IMR-90 (cell line): ENCODE measurements at regions not wholly inside any gene's neighbourhood (a gene's known extent, or its start where the extent isn't known, plus 50 kb on each side); places are given as distances from the start of the nearest gene placed in this dataset.

Source experiments
- ATAC-seq: fragments of 200-7000 bp; cut with Tn5 transposase; 2 replicates; pipeline ENCODE4 v1.9.1; 2020; ENCODE audit warnings: low read depth, mild to moderate bottlenecking, moderate library complexity
- BruUV-seq: library from RNA; stranded (reverse); fragments of 400-500 nt; replicated peaks from 2 replicates; lab custom pipeline; 2021; lab: Mats Ljungman, UMichigan
- CTCF ChIA-PET: fragments of 300-600 bp; formaldehyde crosslinking; extraction: SDS; loops from one replicate; lab custom pipeline; 2021; ENCODE audit warnings: antibody characterized with exemption; lab: Yijun Ruan, JAX
- POLR2A ChIA-PET: fragments of 300-600 bp; sonication (Branson Sonifier 250); formaldehyde crosslinking; loops from one replicate; lab custom pipeline; 2022; ENCODE audit warnings: antibody characterized with exemption; ENCODE audit not compliant: unreplicated experiment; lab: Charles Lee
- DNase-seq: peaks from one replicate; pipeline ENCODE4 v3.0.0; 2013
- H2AFZ ChIP-seq: replicated peaks from 2 replicates; pipeline ENCODE3; 2013; ENCODE audit warnings: low read length, mild to moderate bottlenecking; ENCODE audit not compliant: poor library complexity
- H2AK5ac ChIP-seq: 2 replicates; pipeline ENCODE4 v1.6.1; 2013; ENCODE audit warnings: low read depth, low read length, inconsistent platforms
- H2AK9ac ChIP-seq: replicated peaks from 2 replicates; pipeline ENCODE3; 2013; ENCODE audit warnings: mild to moderate bottlenecking, low read depth, low read length, moderate library complexity; ENCODE audit not compliant: poor library complexity
- H2BK120ac ChIP-seq: 2 replicates; pipeline ENCODE4 v1.6.1; 2013; ENCODE audit warnings: low read depth, low read length, inconsistent platforms
- H2BK15ac ChIP-seq: 3 replicates; pipeline ENCODE4 v1.6.1; 2013; ENCODE audit warnings: low read depth, low read length, inconsistent platforms
- H2BK20ac ChIP-seq: 2 replicates; pipeline ENCODE4 v1.6.1; 2013; ENCODE audit warnings: low read depth, mild to moderate bottlenecking, inconsistent platforms, low read length, moderate library complexity
- H2BK5ac ChIP-seq: 2 replicates; pipeline ENCODE4 v1.6.1; 2013; ENCODE audit warnings: mild to moderate bottlenecking, low read depth, low read length, inconsistent platforms; ENCODE audit not compliant: poor library complexity, severe bottlenecking
- H3K14ac ChIP-seq: replicated peaks from 2 replicates; pipeline ENCODE4 v1.6.1; 2013; ENCODE audit warnings: low read depth, low read length, inconsistent platforms
- H3K18ac ChIP-seq: 2 replicates; pipeline ENCODE4 v1.6.1; 2013; ENCODE audit warnings: low read depth, low read length, control low read depth
- H3K23ac ChIP-seq: 2 replicates; pipeline ENCODE4 v1.6.1; 2013; ENCODE audit warnings: low read depth, low read length, inconsistent platforms
- H3K27ac ChIP-seq: 2 replicates; pipeline ENCODE4 v1.5.1; 2013; ENCODE audit warnings: mild to moderate bottlenecking, control low read depth, low read length; ENCODE audit not compliant: insufficient read depth
- H3K27me3 ChIP-seq: 2 replicates; pipeline ENCODE4 v1.6.1; 2013; ENCODE audit warnings: low read length; ENCODE audit not compliant: control insufficient read depth, insufficient read depth
- H3K36me3 ChIP-seq: 2 replicates; pipeline ENCODE4 v1.6.1; 2013; ENCODE audit warnings: low read length, mixed read lengths; ENCODE audit not compliant: control insufficient read depth, insufficient read depth
- H3K4ac ChIP-seq: 2 replicates; pipeline ENCODE4 v1.6.1; 2013; ENCODE audit warnings: low read depth, low read length, inconsistent platforms
- H3K4me1 ChIP-seq: 2 replicates; pipeline ENCODE4 v1.6.1; 2013; ENCODE audit warnings: low read length, mixed read lengths; ENCODE audit not compliant: control insufficient read depth, insufficient read depth
- H3K4me2 ChIP-seq: 2 replicates; pipeline ENCODE4 v1.6.1; 2013; ENCODE audit warnings: low read depth, mild to moderate bottlenecking, control low read depth, low read length, moderate library complexity
- H3K4me3 ChIP-seq: 2 replicates; pipeline ENCODE4 v1.5.1; 2013; ENCODE audit warnings: low read depth, mild to moderate bottlenecking, control low read depth, low read length, moderate library complexity; ENCODE audit not compliant: insufficient read depth
- H3K56ac ChIP-seq: 2 replicates; pipeline ENCODE4 v1.6.1; 2013; ENCODE audit warnings: low read length, inconsistent platforms; ENCODE audit not compliant: insufficient read depth; ENCODE audit errors: extremely low read depth
- H3K79me1 ChIP-seq, 2 experiments: 2 replicates each; pipeline ENCODE4 v1.6.1; 2013; ENCODE audit warnings: low read length in 2 of 2, inconsistent platforms in 1 of 2, low read depth in 1 of 2
- H3K9ac ChIP-seq: 2 replicates; pipeline ENCODE4 v1.6.1; 2013; ENCODE audit warnings: low read depth, low read length, control low read depth
- H3K9me1 ChIP-seq: 2 replicates; pipeline ENCODE4 v1.6.1; 2013; ENCODE audit warnings: low read length, inconsistent platforms; ENCODE audit not compliant: insufficient read depth
- H3K9me3 ChIP-seq: 2 replicates; pipeline ENCODE4 v1.6.1; 2013; ENCODE audit warnings: low read length; ENCODE audit not compliant: control insufficient read depth, insufficient read depth
- H4K20me1 ChIP-seq: 2 replicates; pipeline ENCODE4 v1.6.1; 2013; ENCODE audit warnings: low read length, inconsistent platforms; ENCODE audit not compliant: insufficient read depth
- H4K5ac ChIP-seq: 2 replicates; pipeline ENCODE4 v1.6.1; 2013; ENCODE audit warnings: mild to moderate bottlenecking, low read depth, low read length, control low read depth
- H4K8ac ChIP-seq, 2 experiments: 2 replicates each; pipeline ENCODE4 v1.6.1; 2013; ENCODE audit warnings: low read depth in 2 of 2, low read length in 2 of 2, control low read depth in 1 of 2, inconsistent platforms in 1 of 2
- H4K91ac ChIP-seq: 2 replicates; pipeline ENCODE4 v1.6.1; 2013; ENCODE audit warnings: low read depth, low read length, inconsistent platforms; ENCODE audit not compliant: insufficient read depth
- RFX5 ChIP-seq: IDR thresholded peaks from 2 replicates; pipeline ENCODE4 v1.8.0; 2012; ENCODE audit warnings: low read depth, mild to moderate bottlenecking, low read length, moderate library complexity
- WGBS, 2 experiments: methylation state at CpG; one replicate each; pipeline versions ENCODE4 v1.1.5 to v1.1.7; 2013; ENCODE audit warnings: missing lambda C conversion rate in 2 of 2; ENCODE audit not compliant: insufficient read length in 1 of 2; ENCODE audit errors: extremely low coverage in 2 of 2; 5-methylcytosine and 5-hydroxymethylcytosine counted together
- dilution Hi-C: fragments of 300-500 bp; cut with HindIII; formaldehyde crosslinking; loops from one replicate; pipeline ENCODE4 v1.14.3; 2018; ENCODE audit warnings: low sequenced_read_pairs; ENCODE audit not compliant: unreplicated experiment
- in situ Hi-C: fragments of 300-500 bp; cut with MboI; formaldehyde crosslinking; loops from 3 replicates; pipeline ENCODE4 v1.14.3; 2019; ENCODE audit warnings: low sequenced_read_pairs, inconsistent platforms, mixed read lengths
- intact Hi-C: fragments of 100-400 bp; cut with micrococcal nuclease; formaldehyde crosslinking; loops from 2 replicates; pipeline ENCODE4 v1.10.0; 2022

DNA sequence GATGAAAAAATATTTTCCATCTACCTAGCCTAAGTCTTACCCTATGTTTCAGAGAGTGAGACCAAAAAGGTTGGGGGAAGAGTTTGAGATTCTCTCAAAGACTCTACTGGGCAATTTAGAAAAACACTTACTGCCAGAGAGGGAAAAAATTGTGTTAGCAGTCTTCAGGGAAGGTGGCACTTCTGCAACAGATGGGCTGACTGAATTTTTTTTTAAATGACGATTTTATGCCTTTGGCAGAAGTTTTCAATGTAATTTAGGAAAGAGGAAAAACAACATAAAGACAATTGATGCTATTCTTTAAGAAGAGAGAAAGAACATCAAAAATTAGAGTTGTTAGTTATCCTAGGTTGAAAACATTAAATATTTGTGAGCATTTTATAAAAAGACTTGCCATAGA lies 1894.5 kb upstream of the PIK3C3 start:
- Histone ChIP-seq H2AK5ac (no peak overlapping the region), H3K4me1 (no peaks in the 10 kb centered on the region), H3K56ac (no peak overlapping the region), H3K14ac (no peak overlapping the region), H3K9me3 (no peaks in the 10 kb centered on the region), H2BK5ac (no peak overlapping the region), H3K27me3 (no peaks in the 10 kb centered on the region), H3K79me1 (no peaks in the 10 kb centered on the region), H3K4ac (no peak overlapping the region), H4K20me1 (no peaks in the 10 kb centered on the region), H3K36me3 (no peaks in the 10 kb centered on the region), H4K8ac (no peak overlapping the region), H3K9me1 (no peaks in the 10 kb centered on the region), H2BK15ac (no peak overlapping the region), H4K5ac (no peak overlapping the region), H2BK20ac (no peak overlapping the region), H2AK9ac (no peak overlapping the region), H2AFZ (no peak overlapping the region), H2BK120ac (no peak overlapping the region), H4K91ac (no peak overlapping the region), H3K23ac (no peak overlapping the region), H3K4me3 (no peak overlapping the region), H3K9ac (no peak overlapping the region), H3K4me2 (no peak overlapping the region), H3K18ac (no peak overlapping the region), H3K27ac (no peak overlapping the region)
- ChIA-PET POLR2A (no interaction called here), CTCF (no interaction called here)
- WGBS, 2 experiments = 20% methylated on average over 1 of the region's 1 CpG; no CpG with 5 or more reads in 1 of the 2 experiments
- no TSS peak for BruUV-seq
- ATAC-seq (no peak), DNase-seq (no peak)
- in situ Hi-C loops (no loop called here), dilution Hi-C loops (no loop called here), intact Hi-C loops (no loop called here)
- no peak for TF ChIP-seq RFX5
